Hematopoietic multipotent progenitor cell treated with erythropoietin and hydrocortisone succinate and interleukin-3 and kit ligand, for 8 days (in vitro differentiated cells): ENCODE measurements at regions not wholly inside any gene's neighbourhood (a gene's known extent, or its start where the extent isn't known, plus 50 kb on each side); places are given as distances from the start of the nearest gene placed in this dataset.
"Not testable (repeated sequence)": the region's sequence is repeated elsewhere in the genome, so short reads cannot be mapped to it uniquely, and the experiment has no call there.

Source experiments
- DNase-seq: peaks from one replicate; pipeline ENCODE4 v3.0.0-alpha.2; 2015

GRCh38 chr4:3967204-3967603 is 201.0 kb downstream of the ADRA2C start:
- not testable (repeated sequence) for DNase-seq

- DNase-seq: not testable (repeated sequence)
Observed at GRCh38 chr4:3972626-3973025, 206.4 kb downstream of the ADRA2C start.

DNA sequence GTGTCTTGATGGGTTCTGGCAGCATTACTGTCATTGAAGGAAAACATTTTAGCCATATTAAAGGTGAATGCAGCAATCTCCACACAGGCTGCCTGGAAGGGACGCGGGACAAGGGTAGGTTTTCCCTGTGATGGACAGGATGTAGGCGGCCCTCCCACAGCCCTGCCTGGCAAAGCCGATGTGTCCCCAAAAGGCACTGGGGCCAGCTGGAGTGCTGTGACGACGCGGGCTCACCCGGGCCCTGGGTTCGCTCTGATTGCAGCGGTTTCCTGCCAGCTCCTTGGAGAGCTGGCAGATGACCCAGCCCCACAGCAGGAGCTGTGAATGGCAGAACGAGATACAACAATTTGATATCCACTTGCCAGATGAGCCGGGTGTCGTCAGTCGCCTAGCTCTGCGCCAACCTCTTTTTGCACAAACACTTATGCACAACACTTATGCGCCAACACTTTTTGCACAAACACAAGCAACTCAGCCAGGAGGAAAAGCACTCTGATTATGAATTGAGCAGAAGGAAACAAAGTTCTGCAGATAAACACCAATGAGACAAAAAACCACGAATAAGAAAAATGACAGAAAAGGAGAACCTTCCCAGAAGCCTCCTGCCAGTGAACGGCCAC is 207.5 kb downstream of the ADRA2C start:
- DNase-seq: not testable (repeated sequence)

GRCh38 chr4:3983518-3984125 is 217.4 kb downstream of the ADRA2C start:
- not testable (repeated sequence) for DNase-seq

GRCh38 chr4:3984796-3985195 is 218.6 kb downstream of the ADRA2C start:
- not testable (repeated sequence) for DNase-seq

GRCh38 chr4:3986412-3986811 is 220.2 kb downstream of the ADRA2C start:
- not testable (repeated sequence) for DNase-seq

GRCh38 chr4:3997386-3997785 is 229.3 kb downstream of the OTOP1 start:
- DNase-seq: not testable (repeated sequence)

DNA sequence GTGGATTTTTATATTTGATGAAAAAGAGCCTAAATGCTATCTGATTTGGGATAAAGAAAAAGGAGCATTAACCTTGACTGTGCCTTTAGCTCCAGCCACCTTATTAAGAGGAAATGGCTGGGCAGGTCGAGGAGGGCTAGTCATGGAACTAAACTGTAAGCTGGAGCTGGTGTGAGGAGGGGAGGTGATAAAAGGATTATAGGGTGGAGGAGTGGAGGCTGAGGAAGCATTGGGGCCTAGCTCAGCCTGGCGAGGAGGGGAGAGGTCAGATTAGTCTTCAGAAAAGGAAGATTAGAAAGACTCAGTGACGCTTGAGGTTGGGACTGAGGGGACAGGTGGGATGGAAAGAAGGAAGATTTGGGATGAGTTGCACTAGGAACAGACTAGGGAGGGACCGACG is 222.7 kb downstream of the OTOP1 start:
- not testable (repeated sequence) for DNase-seq

- DNase-seq: not testable (repeated sequence)
Observed at GRCh38 chr4:4004702-4005101, 222.0 kb downstream of the OTOP1 start.

- not testable (repeated sequence) for DNase-seq
Observed at GRCh38 chr4:4006356-4006755, 220.4 kb downstream of the OTOP1 start.

- DNase-seq: not testable (repeated sequence)
Observed at GRCh38 chr4:4019071-4019470, 207.7 kb downstream of the OTOP1 start.

GRCh38 chr4:4021161-4021560 is 205.6 kb downstream of the OTOP1 start:
- not testable (repeated sequence) for DNase-seq

- DNase-seq: peak; percentile 4
Observed at GRCh38 chr4:4026708-4027107, 200.0 kb downstream of the OTOP1 start.

DNA sequence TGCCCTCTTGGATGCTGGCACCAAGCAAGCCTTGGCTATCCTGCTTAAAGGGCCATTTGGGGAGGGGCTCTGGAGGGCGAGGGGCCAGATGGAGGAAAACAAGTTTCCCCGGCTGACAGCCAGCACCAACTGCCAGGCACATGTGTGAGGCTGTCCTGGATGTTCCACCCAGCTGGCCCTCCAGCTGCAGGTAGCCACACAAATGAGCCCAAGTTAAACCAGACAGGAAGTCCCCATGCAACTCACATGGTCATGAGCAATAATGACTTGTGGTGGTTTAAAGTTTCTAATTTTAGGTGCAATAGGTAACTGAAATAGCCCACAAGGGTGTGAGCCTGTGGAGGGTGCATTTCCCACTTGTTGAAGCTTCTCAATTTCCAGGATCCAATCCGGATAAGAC is 198.0 kb downstream of the OTOP1 start:
- DNase-seq: not testable (repeated sequence)

GRCh38 chr4:4030509-4030908 is 196.2 kb downstream of the OTOP1 start:
- DNase-seq: not testable (repeated sequence)

- DNase-seq: not testable (repeated sequence)
Observed at GRCh38 chr4:4031446-4032135, 195.1 kb downstream of the OTOP1 start.

- not testable (repeated sequence) for DNase-seq
Observed at GRCh38 chr4:4032364-4032763, 194.4 kb downstream of the OTOP1 start.

GRCh38 chr4:4032801-4033605 is 193.7 kb downstream of the OTOP1 start:
- DNase-seq: not testable (repeated sequence)

DNA sequence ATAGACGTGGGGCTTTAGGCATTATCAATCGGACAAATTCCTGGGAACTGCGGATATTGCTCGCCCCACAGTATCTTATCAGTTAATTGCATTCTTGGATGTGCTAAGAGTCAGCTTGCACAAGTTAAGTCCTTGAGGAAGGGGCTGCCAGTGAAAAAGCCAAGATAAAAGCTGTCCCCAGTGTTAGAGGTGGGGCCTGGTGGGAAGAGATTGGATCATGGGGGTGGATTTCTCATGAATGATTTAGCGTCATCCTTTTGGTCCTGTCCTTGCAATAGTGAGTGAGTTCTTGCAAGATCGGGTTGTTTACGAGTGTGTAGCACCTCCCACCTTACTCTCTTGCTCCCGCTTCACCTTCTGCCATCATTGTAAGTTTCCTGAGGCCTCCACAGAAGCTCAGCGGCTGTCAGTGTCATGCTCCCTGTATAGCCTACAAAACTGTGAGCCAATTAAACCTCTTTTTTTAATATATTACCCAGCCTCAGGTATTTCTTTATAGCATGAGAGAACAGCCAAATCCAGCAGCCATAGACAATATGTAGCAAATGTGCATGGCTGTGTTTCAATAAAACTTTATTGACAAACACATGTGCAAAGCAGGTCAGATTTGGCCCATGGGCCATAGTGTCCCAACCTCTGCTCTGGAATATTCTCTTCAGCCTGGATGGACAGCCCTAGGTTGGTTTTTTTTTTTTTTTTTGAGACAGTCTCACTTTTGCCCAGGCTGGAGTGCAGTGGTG is 189.2 kb downstream of the OTOP1 start:
- not testable (repeated sequence) for DNase-seq

DNA sequence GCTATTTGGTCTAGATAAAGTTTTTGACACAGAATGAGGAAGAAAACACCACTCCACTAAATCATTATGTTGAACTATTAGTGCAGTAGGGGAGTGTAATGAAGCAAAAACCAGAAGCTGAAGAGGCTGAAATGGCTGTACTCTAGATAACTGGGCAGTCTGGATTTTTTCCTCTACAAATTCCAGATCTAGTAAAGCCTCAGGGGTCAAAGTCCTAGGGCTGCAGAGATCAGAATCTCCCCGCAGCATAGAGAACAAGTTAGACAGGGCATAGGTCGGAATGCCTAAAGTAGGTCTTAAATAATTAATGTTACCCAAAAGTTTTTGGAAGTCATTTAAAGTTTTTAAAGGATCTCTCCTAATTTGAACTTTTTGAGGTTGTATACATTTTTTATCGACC is 180.9 kb downstream of the OTOP1 start:
- DNase-seq: not testable (repeated sequence)

DNA sequence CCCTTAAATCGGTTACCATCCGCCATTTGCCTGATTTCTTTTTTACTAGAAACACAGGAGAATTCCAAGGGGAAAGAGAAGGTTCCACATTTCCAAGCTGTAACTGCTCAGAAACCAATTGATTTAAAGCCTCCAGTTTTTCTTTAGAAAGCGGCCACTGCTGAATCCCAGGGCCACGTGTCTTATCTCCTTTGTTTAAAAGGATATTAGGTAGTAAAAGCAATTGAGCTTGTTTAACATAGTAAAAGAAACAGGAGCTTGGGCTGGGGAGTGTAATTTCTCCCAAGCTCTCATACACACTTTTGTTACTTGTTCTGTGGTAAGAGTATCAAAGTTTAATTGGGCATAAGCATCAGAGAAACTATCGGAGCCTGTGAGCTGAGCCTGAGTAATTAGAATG is 180.0 kb downstream of the OTOP1 start:
- DNase-seq: not testable (repeated sequence)

GRCh38 chr4:4047202-4047601 is 179.5 kb downstream of the OTOP1 start:
- DNase-seq: not testable (repeated sequence)
